PC-9 (cell line): ENCODE measurements at regions not wholly inside any gene's neighbourhood (a gene's known extent, or its start where the extent isn't known, plus 50 kb on each side); places are given as distances from the start of the nearest gene placed in this dataset.

Experiments
- BruUV-seq: library from RNA; stranded (reverse); fragments of 400-500 nt; replicated peaks from 2 replicates; lab custom pipeline; 2021; lab: Mats Ljungman, UMichigan
- CTCF ChIA-PET: fragments of 300-600 bp; sonication (Branson Sonifier 250); formaldehyde crosslinking; loops from one replicate; lab custom pipeline; 2022; ENCODE audit warnings: antibody characterized with exemption; lab: Charles Lee
- POLR2A ChIA-PET: fragments of 300-600 bp; sonication (Branson Sonifier 250); formaldehyde crosslinking; loops from one replicate; lab custom pipeline; 2022; ENCODE audit warnings: antibody characterized with exemption; ENCODE audit not compliant: unreplicated experiment; lab: Charles Lee
- DNase-seq, 2 experiments: peaks; one replicate each; pipeline versions ENCODE4 v3.0.0 to v3.0.0-alpha.2; 2015 to 2022; ENCODE audit warnings: mixed read lengths in 1 of 2
- H2AFZ ChIP-seq: fragments of 200-600 bp; sonication (generic); 2 replicates; pipeline ENCODE4 v1.8.1; 2017; ENCODE audit warnings: antibody characterized with exemption
- H3F3A ChIP-seq: fragments of 200-600 bp; sonication (generic); 2 replicates; pipeline ENCODE4 v1.8.1; 2017; ENCODE audit warnings: antibody characterized with exemption, mild to moderate bottlenecking, low read depth; ENCODE audit not compliant: insufficient read depth
- H3K27ac ChIP-seq: fragments of 200-600 bp; sonication (generic); 2 replicates; pipeline ENCODE4 v1.6.1; 2016; ENCODE audit warnings: mixed run types
- H3K27me3 ChIP-seq: fragments of 200-600 bp; sonication (generic); 2 replicates; pipeline ENCODE4 v1.6.1; 2016; ENCODE audit warnings: low read depth, mixed run types; ENCODE audit not compliant: insufficient read depth
- H3K36me3 ChIP-seq: fragments of 200-600 bp; sonication (generic); 2 replicates; pipeline ENCODE4 v1.6.1; 2016; ENCODE audit warnings: low read depth, mixed run types
- H3K4me1 ChIP-seq: fragments of 200-600 bp; sonication (generic); replicated peaks from 2 replicates; pipeline ENCODE4 v1.6.1; 2016; ENCODE audit warnings: mixed run types; ENCODE audit not compliant: insufficient read depth
- H3K4me2 ChIP-seq: fragments of 200-600 bp; sonication (generic); 2 replicates; pipeline ENCODE4 v1.6.1; 2017; ENCODE audit warnings: mixed run types
- H3K4me3 ChIP-seq: fragments of 200-600 bp; sonication (generic); 2 replicates; pipeline ENCODE4 v1.6.1; 2016; ENCODE audit warnings: mixed run types
- H3K79me2 ChIP-seq: fragments of 200-600 bp; sonication (generic); 2 replicates; pipeline ENCODE4 v1.6.1; 2017; ENCODE audit warnings: low read depth, mixed run types
- H3K9me2 ChIP-seq: fragments of 200-600 bp; sonication (generic); 2 replicates; pipeline ENCODE4 v1.8.1; 2017; ENCODE audit warnings: mild to moderate bottlenecking; ENCODE audit not compliant: insufficient read depth
- H3K9me3 ChIP-seq: fragments of 200-600 bp; sonication (generic); 2 replicates; pipeline ENCODE4 v1.8.1; 2016; ENCODE audit warnings: low read depth; ENCODE audit not compliant: insufficient read depth
- H4K20me1 ChIP-seq: fragments of 200-600 bp; sonication (generic); 2 replicates; pipeline ENCODE4 v1.8.1; 2017; ENCODE audit not compliant: insufficient read depth
- CTCF ChIP-seq: fragments of 200-600 bp; sonication (generic); conservative IDR thresholded peaks from 2 replicates; pipeline ENCODE4 v1.6.1; 2017; ENCODE audit warnings: mixed run types, antibody characterized with exemption, mild to moderate bottlenecking, moderate library complexity
- EZH2 ChIP-seq: fragments of 200-600 bp; sonication (generic); IDR thresholded peaks from 2 replicates; pipeline ENCODE4 v1.8.0; 2017; ENCODE audit warnings: antibody characterized with exemption, low read depth
- intact Hi-C: fragments of 100-400 bp; cut with micrococcal nuclease; formaldehyde crosslinking; loops from one replicate; pipeline ENCODE4 v1.10.0; 2022; ENCODE audit not compliant: unreplicated experiment

- H3K9me2 ChIP-seq: no peaks in the 10 kb centered on the region
- no peaks in the 10 kb centered on the region for H3K4me1 ChIP-seq
- no peaks in the 10 kb centered on the region for H3K36me3 ChIP-seq
- no peak for TF ChIP-seq EZH2
- TF ChIP-seq CTCF: no peak
- intact Hi-C loops: no loop called here
- H2AFZ ChIP-seq: no peak overlapping the region
- no TSS peak for BruUV-seq
- no peaks in the 10 kb centered on the region for H3K27me3 ChIP-seq
- H3K79me2 ChIP-seq: no peaks in the 10 kb centered on the region
- CTCF ChIA-PET: no interaction called here
- DNase-seq: no peak
- no peaks in the 10 kb centered on the region for H3F3A ChIP-seq
- 0 out of 2 replicates have a peak, but pooled peaks cover 3% of the 10 kb centered on the region for H3K9me3 ChIP-seq
- no peak overlapping the region for H3K27ac ChIP-seq
- no peak overlapping the region for H3K4me3 ChIP-seq
- H4K20me1 ChIP-seq: no peaks in the 10 kb centered on the region
- no peak overlapping the region for H3K4me2 ChIP-seq
- POLR2A ChIA-PET: no interaction called here
Measured at GRCh38 chr12:82015623-82016347, 256.6 kb upstream of the PPFIA2 start.

GRCh38 chr12:82012176-82012575, 253.0 kb upstream of the PPFIA2 start:
- Histone ChIP-seq H3F3A (no peaks in the 10 kb centered on the region), H3K36me3 (no peaks in the 10 kb centered on the region), H2AFZ (no peak overlapping the region), H3K9me3 (0 out of 2 replicates have a peak, but pooled peaks cover 2% of the 10 kb centered on the region), H3K79me2 (no peaks in the 10 kb centered on the region), H3K9me2 (no peaks in the 10 kb centered on the region), H3K27me3 (no peaks in the 10 kb centered on the region), H3K4me1 (no peaks in the 10 kb centered on the region), H4K20me1 (no peaks in the 10 kb centered on the region), H3K4me2 (no peak overlapping the region), H3K4me3 (no peak overlapping the region), H3K27ac (no peak overlapping the region)
- intact Hi-C loops: no loop called here
- no peak for DNase-seq
- no peak for TF ChIP-seq CTCF
- TF ChIP-seq EZH2: no peak
- CTCF ChIA-PET: no interaction called here
- POLR2A ChIA-PET: no interaction called here
- no TSS peak for BruUV-seq

DNA sequence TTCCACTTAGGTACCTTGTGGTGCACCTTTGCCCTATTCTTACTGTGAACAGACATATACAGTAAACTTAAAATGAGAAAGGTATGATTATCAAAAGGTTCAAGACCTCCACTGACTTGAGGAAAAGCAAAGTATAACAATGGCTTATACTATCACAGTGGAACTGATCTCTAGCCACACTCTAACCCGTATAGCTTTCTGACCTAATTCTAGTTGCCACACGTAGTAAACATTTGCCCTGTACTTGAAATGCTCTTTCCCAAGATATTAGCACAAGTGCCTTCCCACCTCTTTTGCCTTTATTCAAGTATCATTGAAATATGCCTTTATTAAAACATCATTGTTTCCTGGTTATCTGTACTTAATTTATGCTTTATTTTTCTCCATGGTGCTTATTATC, 250.4 kb upstream of the PPFIA2 start:
- no peak for DNase-seq
- H4K20me1 ChIP-seq: no peaks in the 10 kb centered on the region
- H3K4me3 ChIP-seq: no peak overlapping the region
- H3K79me2 ChIP-seq: no peaks in the 10 kb centered on the region
- H3K27ac ChIP-seq: no peak overlapping the region
- no peaks in the 10 kb centered on the region for H3K4me1 ChIP-seq
- no peaks in the 10 kb centered on the region for H3K36me3 ChIP-seq
- no peaks in the 10 kb centered on the region for H3K9me2 ChIP-seq
- CTCF ChIA-PET: no interaction called here
- H3K9me3 ChIP-seq: no peaks in the 10 kb centered on the region
- H2AFZ ChIP-seq: no peak overlapping the region
- no TSS peak for BruUV-seq
- H3K4me2 ChIP-seq: no peak overlapping the region
- TF ChIP-seq CTCF (no peak), EZH2 (no peak)
- intact Hi-C loops: no loop called here
- POLR2A ChIA-PET: no interaction called here
- no peaks in the 10 kb centered on the region for H3F3A ChIP-seq
- H3K27me3 ChIP-seq: no peaks in the 10 kb centered on the region
